ENCODE measurements at regions not wholly inside any gene's neighbourhood (a gene's known extent, or its start where the extent isn't known, plus 50 kb on each side); places are given as distances from the start of the nearest gene placed in this dataset.

DNA sequence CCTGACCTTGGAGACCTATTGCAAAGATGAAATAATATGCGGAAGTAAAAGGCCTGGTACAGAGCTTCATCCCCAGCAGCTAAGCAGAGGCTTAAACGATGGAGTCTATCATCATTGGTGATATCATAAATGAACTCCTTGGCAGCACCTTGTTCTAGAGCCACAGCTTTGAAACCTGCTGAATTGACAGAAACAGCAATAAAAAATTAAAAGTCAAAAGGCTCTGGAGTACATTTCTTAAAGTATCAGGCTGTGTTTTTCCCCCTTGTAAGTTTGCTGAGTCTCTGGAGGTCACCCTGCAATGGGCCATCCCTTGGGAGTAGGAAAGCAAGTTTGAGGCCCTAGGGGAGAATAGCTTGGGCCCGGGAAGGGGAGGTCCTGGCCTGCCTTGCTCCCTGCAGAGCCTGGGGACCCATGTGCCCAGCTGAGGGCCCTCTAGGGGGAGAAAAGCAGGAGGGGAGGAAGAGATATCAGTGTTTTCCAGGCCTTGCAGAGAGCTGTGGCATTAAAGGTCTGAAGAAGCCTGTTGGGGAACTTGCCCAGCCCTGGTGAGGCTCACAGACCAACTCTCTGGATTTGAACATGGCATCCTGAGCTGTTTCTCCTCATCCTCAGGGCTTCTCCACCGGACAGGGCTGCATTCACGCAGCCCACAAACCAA, 416.1 kb downstream of the ZNF536 start:
- no peak for DNase-seq
- intact Hi-C loops (cut with DNase I) = loop anchor here in 1 of 2 donors (5.0 kb wide), 1 partner anchor 1434 kb away; no protein-coding TSS in a partner anchor
- no peak overlapping the region for H3K4me3 ChIP-seq
- no peak for TF ChIP-seq POLR2A (IDR thresholded peaks at IDR 0.05)
- TF ChIP-seq, protein P1, sequence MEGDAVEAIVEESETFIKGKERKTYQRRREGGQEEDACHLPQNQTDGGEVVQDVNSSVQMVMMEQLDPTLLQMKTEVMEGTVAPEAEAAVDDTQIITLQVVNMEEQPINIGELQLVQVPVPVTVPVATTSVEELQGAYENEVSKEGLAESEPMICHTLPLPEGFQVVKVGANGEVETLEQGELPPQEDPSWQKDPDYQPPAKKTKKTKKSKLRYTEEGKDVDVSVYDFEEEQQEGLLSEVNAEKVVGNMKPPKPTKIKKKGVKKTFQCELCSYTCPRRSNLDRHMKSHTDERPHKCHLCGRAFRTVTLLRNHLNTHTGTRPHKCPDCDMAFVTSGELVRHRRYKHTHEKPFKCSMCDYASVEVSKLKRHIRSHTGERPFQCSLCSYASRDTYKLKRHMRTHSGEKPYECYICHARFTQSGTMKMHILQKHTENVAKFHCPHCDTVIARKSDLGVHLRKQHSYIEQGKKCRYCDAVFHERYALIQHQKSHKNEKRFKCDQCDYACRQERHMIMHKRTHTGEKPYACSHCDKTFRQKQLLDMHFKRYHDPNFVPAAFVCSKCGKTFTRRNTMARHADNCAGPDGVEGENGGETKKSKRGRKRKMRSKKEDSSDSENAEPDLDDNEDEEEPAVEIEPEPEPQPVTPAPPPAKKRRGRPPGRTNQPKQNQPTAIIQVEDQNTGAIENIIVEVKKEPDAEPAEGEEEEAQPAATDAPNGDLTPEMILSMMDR (IDR thresholded peaks at IDR 0.05) = no peak
- 75 to 87% (median 79%) methylated on average over 5 of the region's 5 CpGs for WGBS, 4 donors
- no peaks in the 10 kb centered on the region for H3K27me3 ChIP-seq
- no peaks in the 10 kb centered on the region for H3K4me1 ChIP-seq (replicated peaks in 1 of 2)
- no peaks in the 10 kb centered on the region for H3K36me3 ChIP-seq (replicated peaks in 1 of 2)
- no peaks in the 10 kb centered on the region for H3K9me3 ChIP-seq (replicated peaks in 1 of 3)
- no peak overlapping the region for H3K27ac ChIP-seq

DNA sequence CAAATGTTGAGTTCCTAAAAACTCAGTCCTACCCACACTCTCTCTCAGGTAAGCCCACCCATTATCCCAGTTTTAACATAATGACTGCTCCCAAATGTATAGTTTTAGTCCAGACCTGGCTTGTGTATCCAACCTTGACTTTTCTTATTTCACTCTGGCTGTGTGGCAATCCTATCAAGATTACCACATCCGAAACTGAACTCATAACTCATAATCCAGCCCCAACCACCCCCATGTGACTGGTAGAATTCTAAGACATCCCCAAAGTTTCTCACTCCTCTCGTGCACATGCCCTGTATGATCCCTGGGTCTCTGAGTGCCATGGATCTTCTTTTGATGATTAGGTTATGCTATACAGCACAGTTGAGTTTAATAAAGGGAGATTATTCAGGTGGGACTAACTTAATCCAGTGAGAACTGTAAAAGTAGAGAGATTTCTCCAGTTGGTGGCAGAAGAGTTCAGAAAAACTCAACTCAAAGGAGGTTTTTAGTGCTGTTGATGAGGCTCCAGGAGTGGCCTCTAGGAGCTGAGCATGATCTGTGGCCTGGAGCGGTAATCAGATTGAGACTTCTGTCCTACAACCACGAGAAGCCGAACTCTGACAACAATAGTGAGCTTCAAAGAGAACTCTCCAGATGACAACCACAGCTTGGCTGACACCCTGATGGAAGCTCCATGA, 413.4 kb downstream of the ZNF536 start:
- intact Hi-C loops (cut with DNase I) = loop anchor here in 1 of 2 donors (5.0 kb wide), 1 partner anchor 1437 kb away; no protein-coding TSS in a partner anchor
- H3K4me3 ChIP-seq = no peak overlapping the region
- no peaks in the 10 kb centered on the region for H3K9me3 ChIP-seq (replicated peaks in 1 of 3)
- 65 to 75% (median 71%) methylated on average over 5 of the region's 5 CpGs for WGBS, 4 donors
- H3K4me1 ChIP-seq (replicated peaks in 1 of 2) = no peaks in the 10 kb centered on the region
- no peaks in the 10 kb centered on the region for H3K27me3 ChIP-seq
- DNase-seq = no peak
- H3K27ac ChIP-seq = no peak overlapping the region
- no peaks in the 10 kb centered on the region for H3K36me3 ChIP-seq (replicated peaks in 1 of 2)
- TF ChIP-seq POLR2A (IDR thresholded peaks at IDR 0.05) = no peak
- TF ChIP-seq, protein P1 (IDR thresholded peaks at IDR 0.05) = peak in 1 of 6 experiments; percentile 6

- Histone ChIP-seq H3K4me3 (no peak overlapping the region), H3K27me3 (no peaks in the 10 kb centered on the region), H3K4me1 (replicated peaks in 1 of 2) (no peaks in the 10 kb centered on the region), H3K27ac (no peak overlapping the region), H3K36me3 (replicated peaks in 1 of 2) (no peaks in the 10 kb centered on the region), H3K9me3 (replicated peaks in 1 of 3) (no peaks in the 10 kb centered on the region)
- DNase-seq = peak; percentile 46 to 77 (median 58)
- intact Hi-C loops (cut with DNase I) = loop anchor here in 1 of 2 donors (5.0 kb wide), 1 partner anchor 1437 kb away; no protein-coding TSS in a partner anchor
- 67 to 70% (median 68%) methylated on average over 11 to 12 of the region's 12 CpGs for WGBS, 4 donors
- TF ChIP-seq, protein P1 (IDR thresholded peaks at IDR 0.05) = peak; percentile 55 to 67 (median 60)
- TF ChIP-seq POLR2A (IDR thresholded peaks at IDR 0.05) = no peak
Measured at GRCh38 chr19:30784850-30785457, 412.8 kb downstream of the ZNF536 start.

DNA sequence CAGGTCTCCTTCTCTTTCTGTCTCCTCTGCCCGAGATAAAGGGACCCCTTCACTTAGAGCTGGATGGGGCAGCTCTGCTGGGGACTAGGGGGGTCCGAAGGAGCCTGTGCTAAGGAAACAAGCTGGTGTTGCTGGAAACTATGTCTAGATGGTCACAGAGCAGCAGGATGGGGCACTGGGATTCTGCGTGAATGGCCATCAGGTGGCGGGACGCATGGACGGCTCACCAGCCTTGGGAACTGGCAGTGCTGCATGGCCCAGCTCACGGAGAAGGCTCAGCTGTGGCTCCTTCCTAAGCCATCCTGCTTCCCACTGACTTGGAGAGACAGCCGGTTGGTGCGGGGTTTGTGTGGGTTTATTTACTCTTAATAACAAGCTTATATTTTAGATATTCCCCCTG, 411.8 kb downstream of the ZNF536 start:
- no peak for DNase-seq
- intact Hi-C loops (cut with DNase I) = no loop called here
- Histone ChIP-seq H3K27me3 (no peaks in the 10 kb centered on the region), H3K36me3 (replicated peaks in 1 of 2) (no peaks in the 10 kb centered on the region), H3K27ac (no peak overlapping the region), H3K4me3 (no peak overlapping the region), H3K9me3 (replicated peaks in 1 of 3) (no peaks in the 10 kb centered on the region), H3K4me1 (replicated peaks in 1 of 2) (no peaks in the 10 kb centered on the region)
- TF ChIP-seq, protein P1 (IDR thresholded peaks at IDR 0.05) = no peak
- TF ChIP-seq POLR2A (IDR thresholded peaks at IDR 0.05) = no peak
- 78 to 86% (median 84%) methylated on average over 8 to 9 of the region's 9 CpGs for WGBS, 4 donors

All from adrenal gland (tissue), 9 donors.